ENCODE measurements at regions not wholly inside any gene's neighbourhood (a gene's known extent, or its start where the extent isn't known, plus 50 kb on each side); places are given as distances from the start of the nearest gene placed in this dataset.
"Not testable (repeated sequence)": the region's sequence is repeated elsewhere in the genome, so short reads cannot be mapped to it uniquely, and the experiment has no call there.

DNA sequence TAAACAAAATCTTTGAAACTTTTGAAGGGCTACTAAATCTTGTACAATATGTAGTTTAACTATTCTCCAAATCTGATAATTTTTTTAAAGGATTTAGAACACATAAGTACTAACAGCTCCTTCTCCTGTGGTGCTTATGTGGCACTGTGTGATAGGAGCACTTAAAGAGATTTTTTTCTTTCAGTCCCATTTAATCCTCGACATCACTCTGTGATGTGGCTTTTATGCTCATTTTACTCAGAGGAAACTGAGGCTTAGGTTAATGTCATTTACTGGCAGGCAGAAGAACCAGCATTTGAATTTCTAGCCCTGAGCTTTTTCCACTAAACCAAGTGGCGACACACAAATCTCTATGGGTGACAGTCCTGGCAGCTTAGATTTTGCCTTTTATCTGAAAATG, 92.4 kb downstream of the SAMD9 start:
- in situ Hi-C loops (cut with HindIII; ENCODE audit: low pct_ligation_motif_present, low sequenced_read_pairs), result no loop called here
- H3K36me3 ChIP-seq (replicated peaks), result no peaks in the 10 kb centered on the region
- TF ChIP-seq, protein P1, sequence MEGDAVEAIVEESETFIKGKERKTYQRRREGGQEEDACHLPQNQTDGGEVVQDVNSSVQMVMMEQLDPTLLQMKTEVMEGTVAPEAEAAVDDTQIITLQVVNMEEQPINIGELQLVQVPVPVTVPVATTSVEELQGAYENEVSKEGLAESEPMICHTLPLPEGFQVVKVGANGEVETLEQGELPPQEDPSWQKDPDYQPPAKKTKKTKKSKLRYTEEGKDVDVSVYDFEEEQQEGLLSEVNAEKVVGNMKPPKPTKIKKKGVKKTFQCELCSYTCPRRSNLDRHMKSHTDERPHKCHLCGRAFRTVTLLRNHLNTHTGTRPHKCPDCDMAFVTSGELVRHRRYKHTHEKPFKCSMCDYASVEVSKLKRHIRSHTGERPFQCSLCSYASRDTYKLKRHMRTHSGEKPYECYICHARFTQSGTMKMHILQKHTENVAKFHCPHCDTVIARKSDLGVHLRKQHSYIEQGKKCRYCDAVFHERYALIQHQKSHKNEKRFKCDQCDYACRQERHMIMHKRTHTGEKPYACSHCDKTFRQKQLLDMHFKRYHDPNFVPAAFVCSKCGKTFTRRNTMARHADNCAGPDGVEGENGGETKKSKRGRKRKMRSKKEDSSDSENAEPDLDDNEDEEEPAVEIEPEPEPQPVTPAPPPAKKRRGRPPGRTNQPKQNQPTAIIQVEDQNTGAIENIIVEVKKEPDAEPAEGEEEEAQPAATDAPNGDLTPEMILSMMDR (IDR thresholded peaks at IDR 0.05; ENCODE audit: low read depth, low read length, missing control alignments), result no peak
- no peaks in the 10 kb centered on the region for H3K27me3 ChIP-seq (replicated peaks)
- DNase-seq, result no peak
- H3K4me3 ChIP-seq (ENCODE audit: low read depth, low read length), result no peak overlapping the region
- no peak overlapping the region for H3K27ac ChIP-seq

DNA sequence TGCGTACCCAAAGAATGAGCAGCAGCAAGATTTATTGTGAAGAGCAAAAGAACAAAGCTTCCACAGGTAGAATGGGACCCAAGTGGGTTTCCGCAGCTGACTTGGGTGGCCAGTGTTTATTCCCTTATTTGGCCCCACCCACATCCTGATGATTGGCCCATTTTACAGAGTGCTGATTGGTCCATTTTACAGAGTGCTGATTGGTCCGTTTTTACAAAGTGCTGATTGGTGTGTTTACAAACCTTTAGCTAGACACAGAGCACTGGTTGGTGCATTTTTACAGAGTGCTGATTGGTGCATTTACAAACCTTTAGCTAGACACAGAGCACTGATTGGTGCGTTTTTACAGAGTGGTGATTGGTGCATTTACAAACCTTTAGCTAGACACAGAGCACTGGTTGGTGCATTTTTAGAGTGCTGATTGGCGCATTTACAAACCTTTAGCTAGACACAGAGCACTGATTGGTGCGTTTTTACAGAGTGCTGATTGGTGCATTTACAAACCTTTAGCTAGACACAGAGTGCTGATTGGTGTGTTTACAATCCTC, 94.8 kb downstream of the SAMD9 start:
- in situ Hi-C loops (cut with HindIII; ENCODE audit: low pct_ligation_motif_present, low sequenced_read_pairs); H3K4me3 ChIP-seq (ENCODE audit: low read depth, low read length); H3K27ac ChIP-seq; H3K27me3 ChIP-seq (replicated peaks); DNase-seq; H3K36me3 ChIP-seq (replicated peaks): not testable (repeated sequence)

DNA sequence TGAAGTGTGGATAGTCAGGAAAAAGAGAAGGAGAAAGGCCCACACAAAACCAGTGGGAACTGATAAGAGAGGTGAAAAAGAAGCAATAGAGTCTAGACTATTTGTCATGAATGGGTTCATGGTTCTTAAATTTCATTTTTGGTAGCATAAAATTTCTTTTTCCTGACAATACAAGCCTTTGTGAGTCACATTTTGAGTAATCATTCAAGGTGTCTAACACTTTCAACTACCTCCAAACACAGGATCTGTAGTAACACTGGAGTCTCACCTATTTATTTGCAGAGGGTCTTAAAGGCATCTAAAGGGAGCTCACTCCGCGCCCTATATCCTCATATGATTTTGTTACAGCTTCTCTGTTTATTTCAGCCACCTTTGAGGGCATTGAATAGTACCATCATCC, 96.0 kb downstream of the SAMD9 start:
- in situ Hi-C loops (cut with HindIII; ENCODE audit: low pct_ligation_motif_present, low sequenced_read_pairs), result no loop called here

DNA sequence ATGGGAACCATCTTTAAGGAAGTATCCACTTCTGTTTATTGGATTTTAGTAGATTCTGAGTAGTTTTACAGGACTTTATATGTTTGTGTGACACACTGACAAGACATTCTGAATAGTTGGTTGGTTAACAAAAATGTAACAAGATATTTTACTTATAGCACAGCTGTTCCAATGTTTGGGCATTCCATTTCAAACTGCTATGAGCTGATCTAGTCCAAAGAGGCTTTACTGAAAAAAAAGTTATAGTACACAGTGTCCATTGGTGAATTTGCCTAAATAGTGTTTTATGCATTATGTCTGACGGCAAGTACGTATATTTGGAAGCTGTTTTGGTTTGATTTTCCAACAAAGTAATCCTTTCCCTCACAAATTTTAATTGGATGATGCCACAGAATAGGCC, 99.1 kb downstream of the SAMD9 start:
- H3K36me3 ChIP-seq (replicated peaks), result no peaks in the 10 kb centered on the region
- no peak overlapping the region for H3K27ac ChIP-seq
- H3K27me3 ChIP-seq (replicated peaks), result no peaks in the 10 kb centered on the region
- in situ Hi-C loops (cut with HindIII; ENCODE audit: low pct_ligation_motif_present, low sequenced_read_pairs), result no loop called here
- TF ChIP-seq, protein P1 (IDR thresholded peaks at IDR 0.05; ENCODE audit: low read depth, low read length, missing control alignments), result no peak
- no peak overlapping the region for H3K4me3 ChIP-seq (ENCODE audit: low read depth, low read length)
- no peak for DNase-seq

More for the DNA sequence above, 96.0 kb downstream of the SAMD9 start:
- TF ChIP-seq, protein P1 (IDR thresholded peaks at IDR 0.05; ENCODE audit: low read depth, low read length, missing control alignments), result no peak
- H3K27me3 ChIP-seq (replicated peaks), result no peaks in the 10 kb centered on the region
- no peak overlapping the region for H3K27ac ChIP-seq
- H3K36me3 ChIP-seq (replicated peaks), result no peaks in the 10 kb centered on the region
- no peak for DNase-seq
- H3K4me3 ChIP-seq (ENCODE audit: low read depth, low read length), result no peak overlapping the region

DNA sequence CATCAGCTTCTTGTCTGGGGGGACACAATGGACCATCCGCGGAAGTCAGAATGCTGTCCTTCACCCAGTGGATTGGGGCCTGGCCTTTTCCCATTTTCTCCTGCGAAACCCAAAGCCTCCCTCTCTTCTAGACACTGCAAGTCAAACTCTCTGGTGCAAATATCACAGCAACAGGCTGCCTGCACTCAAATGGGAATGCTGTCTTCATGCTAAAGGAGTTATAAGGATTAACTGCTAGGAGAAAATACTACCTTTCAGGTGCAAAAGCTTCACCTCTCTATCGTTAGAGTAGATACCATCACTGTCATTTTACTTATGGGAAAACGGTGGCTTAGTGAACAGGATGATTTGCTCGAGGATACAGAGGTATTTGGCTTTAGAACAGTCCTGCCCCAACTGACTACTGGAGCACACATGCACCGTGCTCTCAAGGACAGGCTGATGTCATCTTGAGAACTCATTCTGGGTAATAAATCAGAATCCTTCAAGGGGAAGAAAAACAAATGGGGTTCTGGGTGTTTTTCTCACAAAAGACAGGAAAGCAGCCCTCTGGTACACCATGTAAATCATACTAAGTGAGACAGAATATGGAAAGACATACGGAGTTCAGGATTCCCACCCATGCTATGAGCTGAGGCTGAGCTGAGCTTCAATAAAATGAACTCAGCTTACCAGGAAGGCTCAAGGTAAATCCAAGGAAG, 100.9 kb downstream of the SAMD9 start:
- TF ChIP-seq, protein P1 (IDR thresholded peaks at IDR 0.05; ENCODE audit: low read depth, low read length, missing control alignments), result no peak
- Histone ChIP-seq H3K27me3 (replicated peaks) (no peaks in the 10 kb centered on the region), H3K4me3 (ENCODE audit: low read depth, low read length) (no peak overlapping the region), H3K36me3 (replicated peaks) (no peaks in the 10 kb centered on the region), H3K27ac (no peak overlapping the region)
- no peak for DNase-seq
- in situ Hi-C loops (cut with HindIII; ENCODE audit: low pct_ligation_motif_present, low sequenced_read_pairs), result no loop called here

DNA sequence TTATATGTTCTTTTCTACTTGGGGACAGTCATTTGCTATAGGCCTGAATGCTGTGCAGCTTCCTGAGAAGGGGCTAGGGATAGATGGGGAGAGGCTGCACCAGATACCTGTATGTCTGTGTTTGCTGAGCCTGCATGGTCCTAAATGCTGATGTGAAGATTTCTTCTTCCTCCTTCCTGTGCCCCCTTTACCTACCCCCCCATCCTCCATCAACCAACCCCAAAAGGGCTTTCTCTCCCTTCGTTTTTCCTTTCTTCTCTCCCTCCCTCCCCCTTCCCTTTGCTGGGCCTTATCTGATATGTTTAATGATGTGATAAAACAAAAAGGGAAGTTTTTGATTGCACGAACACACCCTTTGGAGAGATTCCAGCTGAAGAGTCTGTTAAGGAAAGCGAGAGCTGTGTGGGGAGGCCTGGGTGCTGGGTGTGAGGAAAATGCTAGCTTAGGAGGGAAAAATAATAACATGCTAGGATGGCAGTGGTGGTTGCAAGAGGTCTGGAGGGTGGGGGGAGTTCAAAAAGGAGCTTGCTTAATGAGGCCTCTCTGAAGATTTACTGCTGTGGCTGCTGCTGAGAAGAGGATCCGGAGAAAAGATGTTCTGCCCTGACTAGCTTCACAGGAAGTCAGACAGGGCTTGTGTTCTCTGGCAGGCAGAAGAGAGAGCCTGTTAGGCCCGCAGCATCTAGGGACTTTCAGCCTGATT, 101.8 kb downstream of the SAMD9 start:
- Histone ChIP-seq H3K36me3 (replicated peaks) (no peaks in the 10 kb centered on the region), H3K4me3 (ENCODE audit: low read depth, low read length) (no peak overlapping the region), H3K27ac (peak overlapping the region; percentile 39), H3K27me3 (replicated peaks) (no peaks in the 10 kb centered on the region)
- TF ChIP-seq, protein P1 (IDR thresholded peaks at IDR 0.05; ENCODE audit: low read depth, low read length, missing control alignments), result no peak
- DNase-seq, result no peak
- in situ Hi-C loops (cut with HindIII; ENCODE audit: low pct_ligation_motif_present, low sequenced_read_pairs), result no loop called here

All from brain microvascular endothelial cell (primary cell).